PFSK-1 (cell line): ENCODE measurements at regions not wholly inside any gene's neighbourhood (a gene's known extent, or its start where the extent isn't known, plus 50 kb on each side); places are given as distances from the start of the nearest gene placed in this dataset.

Source experiments
- REST ChIP-seq, 2 experiments: IDR thresholded peaks; 2 replicates each; pipeline versions ENCODE4 v1.6.1 to v1.8.0; 2011 to 2012; ENCODE audit warnings: low read depth in 2 of 2, low read length in 2 of 2, control low read depth in 1 of 2, inconsistent platforms in 1 of 2, mild to moderate bottlenecking in 1 of 2, moderate library complexity in 1 of 2; ENCODE audit not compliant: insufficient read depth in 1 of 2
- SIN3A ChIP-seq: IDR thresholded peaks from 2 replicates; pipeline ENCODE4 v1.6.1; 2012; ENCODE audit warnings: mild to moderate bottlenecking, low read length, moderate library complexity, borderline replicate concordance; ENCODE audit not compliant: insufficient read depth
- TAF1 ChIP-seq: IDR thresholded peaks from 2 replicates; pipeline ENCODE4 v1.6.1; 2012; ENCODE audit warnings: low read length, control low read depth, borderline replicate concordance; ENCODE audit not compliant: insufficient read depth

DNA sequence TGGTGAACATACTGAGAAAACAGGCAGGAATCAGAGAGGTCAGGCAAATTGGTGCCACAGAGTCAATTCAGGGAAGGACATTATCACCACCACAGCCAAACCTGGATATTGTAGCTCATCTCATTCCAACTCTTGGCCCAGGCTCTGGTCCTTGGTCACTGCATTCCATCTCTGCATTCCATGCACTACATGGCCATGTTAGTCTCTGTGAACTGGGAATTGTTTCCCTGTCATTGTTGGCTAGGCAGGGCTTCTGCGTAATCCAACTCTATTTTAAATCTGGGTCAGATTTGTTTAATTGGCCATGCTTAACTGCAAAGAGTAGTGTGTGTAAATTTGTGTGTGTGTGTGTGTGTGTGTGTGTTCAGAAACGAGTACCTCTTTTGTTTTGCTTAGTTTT, 837.6 kb upstream of the ADAMTS5 start:
- TF ChIP-seq REST (IDR thresholded peaks at IDR 0.05; ENCODE audit: insufficient read depth in 1 of 2, low read depth in 2 of 2, low read length in 2 of 2) (no peak), SIN3A (no peak), TAF1 (no peak)
